HFF-Myc (cell line): ENCODE measurements at regions not wholly inside any gene's neighbourhood (a gene's known extent, or its start where the extent isn't known, plus 50 kb on each side); places are given as distances from the start of the nearest gene placed in this dataset.
"Not testable (repeated sequence)": the region's sequence is repeated elsewhere in the genome, so short reads cannot be mapped to it uniquely, and the experiment has no call there.

Experiments
- DNase-seq: peaks from one replicate; pipeline ENCODE4 v3.0.0-alpha.2; 2011; ENCODE audit warnings: low read depth; ENCODE audit errors: extremely low read depth
- H3K4me3 ChIP-seq: replicated peaks from 2 replicates; pipeline ENCODE4 v1.5.1; 2011; ENCODE audit warnings: low read depth, mild to moderate bottlenecking, control low read depth, low read length
- TF ChIP-seq, protein P1 (sequence below): IDR thresholded peaks from 2 replicates; pipeline ENCODE4 v1.5.1; 2012; ENCODE audit warnings: mild to moderate bottlenecking, low read depth, low read length, control low read depth; ENCODE audit errors: missing control alignments

DNA sequence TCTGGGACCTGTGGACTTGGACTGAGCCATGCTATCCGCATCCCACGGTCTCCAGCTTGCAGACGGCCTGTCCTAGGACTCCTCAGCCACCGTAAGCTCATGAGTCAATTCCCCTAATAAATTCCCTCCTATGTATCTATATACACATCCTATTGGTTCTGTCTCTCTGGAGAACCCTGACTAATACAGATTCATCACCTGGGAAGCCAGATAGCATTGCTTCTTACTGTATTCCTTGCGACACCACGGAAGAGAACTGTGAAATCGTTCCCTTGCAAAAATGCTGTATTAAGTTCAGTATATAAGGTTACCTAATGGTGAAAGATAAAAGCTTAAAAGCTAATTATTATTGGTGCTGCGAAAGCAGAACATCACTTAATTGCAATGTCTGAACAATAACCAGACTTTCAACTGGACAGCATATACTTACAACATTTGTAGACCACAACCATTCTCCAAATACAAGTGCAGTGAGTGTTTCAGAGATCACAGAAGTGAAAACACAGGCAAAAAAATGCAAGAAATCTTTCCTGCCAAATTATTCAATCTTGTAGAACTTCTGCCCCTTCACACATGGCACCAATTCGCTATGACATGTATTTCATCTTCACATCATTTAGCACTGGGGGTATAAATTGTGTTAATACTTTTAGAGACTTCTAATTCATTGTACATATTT, 352.9 kb downstream of the TXNL1 start:
- no peak for DNase-seq
- TF ChIP-seq, protein P1, sequence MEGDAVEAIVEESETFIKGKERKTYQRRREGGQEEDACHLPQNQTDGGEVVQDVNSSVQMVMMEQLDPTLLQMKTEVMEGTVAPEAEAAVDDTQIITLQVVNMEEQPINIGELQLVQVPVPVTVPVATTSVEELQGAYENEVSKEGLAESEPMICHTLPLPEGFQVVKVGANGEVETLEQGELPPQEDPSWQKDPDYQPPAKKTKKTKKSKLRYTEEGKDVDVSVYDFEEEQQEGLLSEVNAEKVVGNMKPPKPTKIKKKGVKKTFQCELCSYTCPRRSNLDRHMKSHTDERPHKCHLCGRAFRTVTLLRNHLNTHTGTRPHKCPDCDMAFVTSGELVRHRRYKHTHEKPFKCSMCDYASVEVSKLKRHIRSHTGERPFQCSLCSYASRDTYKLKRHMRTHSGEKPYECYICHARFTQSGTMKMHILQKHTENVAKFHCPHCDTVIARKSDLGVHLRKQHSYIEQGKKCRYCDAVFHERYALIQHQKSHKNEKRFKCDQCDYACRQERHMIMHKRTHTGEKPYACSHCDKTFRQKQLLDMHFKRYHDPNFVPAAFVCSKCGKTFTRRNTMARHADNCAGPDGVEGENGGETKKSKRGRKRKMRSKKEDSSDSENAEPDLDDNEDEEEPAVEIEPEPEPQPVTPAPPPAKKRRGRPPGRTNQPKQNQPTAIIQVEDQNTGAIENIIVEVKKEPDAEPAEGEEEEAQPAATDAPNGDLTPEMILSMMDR: no peak
- no peak overlapping the region for H3K4me3 ChIP-seq

GRCh38 chr18:56284319-56284718, 354.1 kb downstream of the TXNL1 start:
- TF ChIP-seq, protein P1: no peak
- DNase-seq: no peak
- no peak overlapping the region for H3K4me3 ChIP-seq

DNA sequence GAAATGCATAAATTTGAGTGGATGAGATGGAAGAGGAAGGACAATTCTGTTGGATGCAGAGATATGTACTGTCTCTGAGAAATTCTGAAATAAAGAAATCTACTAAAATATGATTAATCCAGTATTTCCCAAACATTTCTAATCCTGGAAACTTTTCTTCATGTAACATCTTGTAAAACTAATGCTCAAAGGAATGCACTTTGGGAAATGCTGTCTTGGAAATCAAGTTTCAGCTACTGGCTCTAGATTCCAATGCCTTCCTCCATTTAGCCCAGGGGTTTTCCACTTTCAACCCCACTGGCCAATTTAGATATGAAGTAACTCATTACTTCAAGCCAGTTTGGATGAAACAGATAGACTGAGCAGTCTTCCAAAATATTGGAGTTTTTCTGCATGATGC, 355.1 kb downstream of the TXNL1 start:
- no peak overlapping the region for H3K4me3 ChIP-seq
- no peak for DNase-seq
- TF ChIP-seq, protein P1: no peak

GRCh38 chr18:56282234-56283104, 355.9 kb downstream of the TXNL1 start:
- TF ChIP-seq, protein P1: no peak
- H3K4me3 ChIP-seq: no peak overlapping the region
- DNase-seq: no peak

GRCh38 chr18:56279816-56280215, 358.6 kb downstream of the TXNL1 start:
- H3K4me3 ChIP-seq, DNase-seq: not testable (repeated sequence)

- no peak for DNase-seq
- TF ChIP-seq, protein P1: no peak
- no peak overlapping the region for H3K4me3 ChIP-seq
Observed at GRCh38 chr18:56278421-56279003, 359.9 kb downstream of the TXNL1 start.

- TF ChIP-seq, protein P1: no peak
- DNase-seq: no peak
- no peak overlapping the region for H3K4me3 ChIP-seq
Observed at GRCh38 chr18:56276466-56276865, 361.9 kb downstream of the TXNL1 start.
